Inferior parietal cortex (tissue), 1 donor: ENCODE measurements at regions not wholly inside any gene's neighbourhood (a gene's known extent, or its start where the extent isn't known, plus 50 kb on each side); places are given as distances from the start of the nearest gene placed in this dataset.

Source experiments
- DNase-seq: peaks from one replicate; pipeline ENCODE4 v3.0.0-alpha.2; 2016; ENCODE audit errors: extremely low spot score

GRCh38 chr13:91127995-91128394, 219.5 kb upstream of the MIR17HG start:
- no peak for DNase-seq

GRCh38 chr13:91132381-91132780, 215.1 kb upstream of the MIR17HG start:
- no peak for DNase-seq

DNA sequence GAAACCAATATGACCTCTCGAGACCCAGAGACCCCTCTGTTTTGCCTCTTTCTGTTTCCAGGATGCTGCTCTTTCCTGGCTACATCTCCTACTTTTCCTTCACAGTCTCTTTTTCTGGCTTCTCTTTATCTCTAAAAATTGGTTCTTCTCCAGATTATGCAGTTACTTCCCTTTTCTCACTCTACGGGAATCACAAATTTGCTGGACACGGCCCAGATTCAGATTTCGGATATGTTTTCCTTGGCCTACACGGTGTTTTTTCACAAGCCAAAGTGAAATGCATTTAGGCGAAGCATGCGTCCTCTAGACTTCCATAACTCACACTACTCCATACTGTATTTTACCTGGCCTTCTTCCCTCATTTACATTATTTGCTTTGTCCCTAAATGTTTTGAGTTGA, 214.7 kb upstream of the MIR17HG start:
- DNase-seq, result no peak

GRCh38 chr13:91133941-91134802, 213.3 kb upstream of the MIR17HG start:
- peak; percentile 88 for DNase-seq

DNA sequence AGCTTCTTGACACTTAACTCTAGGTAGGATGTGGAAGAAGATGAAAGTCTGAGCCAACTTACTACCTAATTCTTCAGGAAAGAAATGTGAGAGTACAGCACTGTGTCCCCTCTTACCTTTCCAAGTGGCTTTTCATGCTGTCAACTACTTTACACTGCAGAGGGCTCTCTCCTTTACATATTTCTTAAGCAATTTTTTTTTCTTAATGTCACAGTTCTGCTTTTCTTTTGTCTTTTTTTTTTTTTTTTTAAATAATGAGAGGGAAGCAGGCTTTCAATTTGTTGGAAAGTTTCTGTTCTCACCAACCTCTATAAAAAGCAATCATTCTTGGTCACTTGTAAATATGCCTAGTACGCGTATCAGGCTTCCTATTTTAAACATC, 212.7 kb upstream of the MIR17HG start:
- DNase-seq, result no peak

DNA sequence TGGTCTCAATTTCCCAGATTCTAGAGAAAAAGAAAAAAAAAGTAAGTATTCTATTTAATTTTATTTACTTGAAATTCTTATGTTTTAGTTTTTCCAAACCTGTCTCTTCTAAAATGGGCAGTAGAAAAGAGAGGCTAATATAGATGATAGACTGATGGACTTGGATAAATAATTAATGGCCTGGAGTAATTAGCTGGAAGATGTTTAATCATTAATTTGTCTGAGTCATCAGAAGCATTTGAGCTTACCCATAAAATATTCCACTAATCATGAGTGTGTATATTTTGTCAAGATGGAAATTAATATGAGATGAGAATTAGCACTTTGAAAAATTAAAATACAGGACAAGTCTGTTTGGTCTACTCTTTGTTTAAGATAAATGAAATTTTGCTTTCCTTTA, 212.1 kb upstream of the MIR17HG start:
- no peak for DNase-seq

DNA sequence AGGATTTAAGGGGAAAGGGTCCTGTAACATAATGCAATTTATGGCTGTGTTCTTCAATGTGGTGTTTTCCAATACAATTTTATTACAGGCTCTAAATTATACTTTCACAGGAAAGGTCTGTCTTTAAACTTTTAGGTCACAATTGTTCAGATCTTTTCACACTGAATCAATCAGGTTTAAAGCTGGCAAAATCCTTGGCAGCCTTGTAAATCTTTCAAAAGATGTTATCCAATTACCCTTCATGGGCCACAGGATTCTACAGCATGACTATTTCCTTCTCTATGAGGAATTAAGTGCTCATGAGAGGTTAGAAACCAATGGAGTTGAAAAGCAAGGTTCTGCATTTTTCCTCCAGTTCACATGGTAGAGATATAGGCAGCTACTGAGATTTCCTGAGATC, 211.5 kb upstream of the MIR17HG start:
- no peak for DNase-seq

DNA sequence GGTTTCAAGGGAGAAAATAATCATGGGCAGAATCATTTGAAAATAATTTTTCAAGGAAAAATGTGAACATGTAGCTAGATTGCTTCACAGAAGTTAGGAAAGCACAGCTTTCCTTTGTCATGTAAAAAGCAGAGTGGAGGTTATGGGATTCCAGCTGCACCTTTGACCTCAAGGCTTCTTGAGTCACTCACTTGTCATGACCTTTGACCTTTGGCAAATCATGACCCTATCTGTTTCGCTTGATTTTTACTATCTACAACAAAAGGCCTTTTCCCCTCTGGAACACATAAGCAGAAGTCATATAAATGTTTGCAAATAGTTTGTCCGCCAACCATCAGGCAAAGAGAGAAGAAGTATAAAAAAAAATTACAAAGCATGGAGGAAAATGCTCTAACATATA, 210.7 kb upstream of the MIR17HG start:
- DNase-seq, result no peak

DNA sequence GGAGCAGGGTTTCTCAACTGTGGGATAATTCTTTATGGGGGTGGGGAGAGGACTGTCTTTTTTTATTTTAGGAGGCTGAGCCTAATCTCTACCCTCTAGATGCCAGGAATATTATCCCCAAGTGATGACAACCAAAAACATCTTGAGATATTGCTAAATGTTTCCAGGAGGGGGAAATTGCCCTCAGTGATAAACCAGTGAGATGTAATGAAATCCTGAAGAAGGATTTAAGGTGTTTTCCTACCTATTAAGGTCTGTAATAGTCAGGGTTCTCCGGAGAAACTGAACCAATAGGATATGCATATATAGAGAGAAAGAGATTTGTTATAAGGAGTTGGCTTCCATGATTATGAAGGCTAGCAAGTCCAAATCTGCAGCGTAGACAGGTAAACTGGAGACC, 208.3 kb upstream of the MIR17HG start:
- DNase-seq, result no peak

- DNase-seq, result no peak
Measured at GRCh38 chr13:91141543-91142061, 205.9 kb upstream of the MIR17HG start.

- DNase-seq, result no peak
Measured at GRCh38 chr13:91142572-91142971, 204.9 kb upstream of the MIR17HG start.

DNA sequence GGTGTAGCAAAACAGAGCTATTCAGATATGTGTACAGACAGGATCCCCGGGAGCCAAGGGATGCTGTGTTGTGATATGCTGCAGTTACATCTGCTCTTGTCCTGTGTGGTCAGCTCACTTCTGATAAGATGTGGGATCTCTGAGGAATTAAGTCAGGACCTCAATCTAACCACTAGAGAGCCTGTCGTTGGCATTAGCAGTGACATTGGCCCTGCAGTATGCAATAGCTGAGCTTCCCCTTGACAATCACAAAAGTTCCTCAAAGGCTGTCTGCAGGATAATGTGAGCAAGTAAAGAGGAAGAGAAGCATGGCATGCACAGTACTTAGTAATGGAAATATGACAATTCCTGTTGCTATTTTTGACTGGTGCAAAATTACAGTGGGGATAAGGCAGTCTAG, 203.4 kb upstream of the MIR17HG start:
- no peak for DNase-seq

DNA sequence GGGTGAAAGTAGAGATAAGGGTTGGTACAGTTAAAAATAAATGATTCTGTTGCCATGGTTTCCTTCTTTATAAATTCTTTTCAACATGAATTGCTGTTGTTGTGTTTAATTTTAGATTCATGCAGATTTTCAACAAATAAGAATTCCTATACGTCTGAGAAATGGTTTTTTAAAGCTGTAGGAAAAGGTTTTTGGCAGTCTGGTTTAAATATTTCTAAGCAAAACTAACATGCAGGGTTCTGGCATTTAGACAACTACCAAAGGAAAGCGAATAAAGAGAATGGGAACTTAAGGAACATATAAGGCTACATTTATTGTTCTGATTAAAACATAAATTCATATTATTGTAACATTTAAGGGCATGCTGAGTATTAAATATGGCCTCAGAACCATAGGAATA, 203.0 kb upstream of the MIR17HG start:
- DNase-seq, result no peak

DNA sequence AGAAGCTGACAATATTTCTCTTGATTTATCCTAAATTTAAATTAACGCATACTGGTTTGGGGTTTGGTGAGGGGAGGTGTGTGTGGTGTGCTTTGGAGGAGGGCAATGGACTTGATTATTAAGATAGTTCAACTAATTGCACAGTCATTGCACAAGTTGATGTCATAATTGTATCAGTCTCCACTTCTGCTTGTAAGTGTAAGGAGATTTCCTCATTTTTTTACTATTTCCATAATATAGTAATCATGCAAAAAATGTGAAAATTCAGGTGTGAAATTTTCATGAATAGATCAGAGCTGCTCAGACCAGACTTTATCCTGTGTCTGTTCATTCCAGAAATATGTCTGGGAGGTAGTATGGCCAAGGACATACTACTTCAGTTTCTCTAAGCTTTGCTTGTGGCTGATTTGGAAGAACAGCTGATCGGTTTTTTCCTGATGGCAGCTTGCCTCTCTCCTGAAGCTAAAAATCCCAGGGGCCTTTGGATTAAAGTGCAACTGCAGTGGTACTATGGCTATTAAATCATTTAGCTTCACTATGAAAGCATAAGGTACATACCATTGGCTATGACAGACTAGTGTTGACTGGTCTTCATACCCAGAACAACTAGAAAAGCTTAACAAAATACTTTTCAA, 201.8 kb upstream of the MIR17HG start:
- no peak for DNase-seq

DNA sequence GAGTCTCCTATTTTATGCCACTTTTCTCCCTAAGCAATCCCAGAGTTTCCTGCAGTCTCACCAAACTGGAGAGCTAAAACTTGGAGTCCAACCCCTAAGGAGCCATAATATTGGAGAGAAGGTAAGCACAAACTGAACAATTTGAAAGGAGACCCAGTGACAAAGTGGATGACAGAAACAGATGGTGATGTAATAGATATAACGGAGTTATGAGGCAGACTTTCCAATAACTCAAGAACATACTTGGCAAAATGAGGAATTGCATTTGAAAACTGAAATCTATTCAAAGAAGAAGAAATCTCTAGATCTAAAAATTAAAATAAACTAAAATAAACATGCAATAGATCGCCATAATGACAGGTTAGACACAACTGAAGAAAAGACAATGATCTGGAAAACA, 200.9 kb upstream of the MIR17HG start:
- DNase-seq, result no peak

DNA sequence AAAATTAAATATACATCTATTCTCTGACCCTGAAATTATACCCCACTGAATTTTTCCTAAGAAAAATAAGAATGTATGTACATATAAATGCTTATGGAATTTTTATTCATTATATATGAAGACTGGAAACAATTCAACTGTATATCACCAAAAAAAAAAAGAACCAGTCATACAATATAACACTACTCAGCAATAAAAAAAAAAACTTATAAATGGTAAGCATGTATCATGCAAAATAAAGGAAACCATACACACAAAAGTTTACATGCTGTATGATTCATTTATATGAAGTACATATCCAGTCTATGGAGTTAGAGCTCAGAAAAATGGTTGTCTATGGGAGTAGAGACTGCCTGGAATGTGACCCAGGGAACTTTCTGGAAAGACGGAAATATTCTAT, 199.4 kb upstream of the MIR17HG start:
- DNase-seq, result no peak

- no peak for DNase-seq
Measured at GRCh38 chr13:91151921-91152320, 195.6 kb upstream of the MIR17HG start.

DNA sequence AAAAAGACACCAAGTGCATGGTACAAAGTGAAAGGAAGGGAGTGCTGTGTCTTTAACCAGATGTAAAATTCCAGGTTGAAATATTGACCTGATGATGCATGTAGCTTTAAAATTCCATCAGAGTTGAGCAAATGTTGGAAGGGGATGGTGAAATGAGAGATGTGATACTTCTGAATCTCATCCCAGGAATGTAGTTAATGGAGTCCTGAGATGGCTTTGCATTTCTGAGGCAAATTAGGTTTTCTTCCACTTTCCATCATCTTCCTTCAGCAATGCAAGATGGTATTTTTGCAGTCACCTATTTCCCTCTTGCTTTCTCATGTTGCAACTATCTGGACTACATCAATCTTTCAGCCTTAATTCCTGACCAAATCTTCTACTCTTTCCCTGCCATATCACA, 194.1 kb upstream of the MIR17HG start:
- DNase-seq, result no peak

DNA sequence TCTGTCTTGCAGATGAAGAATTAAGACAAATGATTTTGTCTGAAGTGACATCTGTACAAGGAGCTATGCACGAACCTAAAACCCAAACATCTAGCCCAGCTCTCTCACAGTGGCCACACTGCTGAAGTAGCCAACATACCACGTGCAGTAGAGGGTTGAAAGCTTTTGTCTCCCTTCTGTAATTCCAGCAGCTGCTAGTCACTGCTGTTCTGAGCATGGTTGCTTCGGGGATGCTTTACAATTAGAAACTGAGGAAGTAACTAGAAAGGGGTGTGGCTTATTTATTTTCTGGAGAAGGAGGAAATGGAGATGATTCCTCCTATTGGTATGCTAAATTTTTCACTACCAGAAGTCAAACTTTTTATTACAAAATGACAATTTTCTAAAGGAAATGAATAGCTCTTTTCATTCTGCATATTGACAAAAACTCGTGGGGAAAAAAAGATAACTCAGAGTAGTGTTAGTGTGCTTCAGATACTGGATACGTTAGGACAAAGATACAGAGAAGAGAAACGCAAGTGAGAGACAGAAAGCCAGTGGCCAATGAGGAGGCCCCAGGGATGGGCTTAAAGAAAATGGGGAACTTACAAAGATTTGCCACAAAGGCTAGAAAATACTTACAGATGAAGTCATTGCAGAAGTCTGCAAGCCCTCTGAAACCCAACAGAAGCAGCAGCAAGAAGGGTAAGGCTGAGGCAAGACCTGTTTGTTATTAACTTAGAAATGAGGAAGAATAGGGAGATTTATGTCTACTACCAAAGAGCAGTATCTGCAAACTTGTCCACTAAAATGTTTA, 192.7 kb upstream of the MIR17HG start:
- DNase-seq, result no peak

- DNase-seq, result no peak
Measured at GRCh38 chr13:91155512-91156114, 191.9 kb upstream of the MIR17HG start.

GRCh38 chr13:91157273-91158016, 190.0 kb upstream of the MIR17HG start:
- DNase-seq, result no peak
